Fibroblast of lung (primary cell): ENCODE measurements at regions not wholly inside any gene's neighbourhood (a gene's known extent, or its start where the extent isn't known, plus 50 kb on each side); places are given as distances from the start of the nearest gene placed in this dataset.
A peak's percentile ranks its signal among the peaks of the same experiment; 100 is the strongest.
"Not testable (repeated sequence)": the region's sequence is repeated elsewhere in the genome, so short reads cannot be mapped to it uniquely, and the experiment has no call there.

ENCODE experiments used
- DNase-seq, 2 donors: peaks; one replicate each; pipeline versions ENCODE4 v3.0.0 to v3.0.0-alpha.2; 2010; ENCODE audit warnings: low read depth in 2 of 2
- H2AFZ ChIP-seq: 2 replicates; pipeline ENCODE4 v1.5.1; 2012; ENCODE audit warnings: low read length, control low read depth, inconsistent platforms
- H3K27ac ChIP-seq: 2 replicates; pipeline ENCODE4 v1.5.1; 2011; ENCODE audit warnings: low read length, control low read depth; ENCODE audit not compliant: insufficient read depth
- H3K27me3 ChIP-seq: 2 replicates; pipeline ENCODE4 v1.5.1; 2011; ENCODE audit warnings: mild to moderate bottlenecking, low read length; ENCODE audit not compliant: control insufficient read depth, insufficient read depth
- H3K36me3 ChIP-seq: 2 replicates; pipeline ENCODE4 v1.5.1; 2011; ENCODE audit warnings: low read length; ENCODE audit not compliant: control insufficient read depth, insufficient read depth
- H3K4me1 ChIP-seq: 2 replicates; pipeline ENCODE4 v1.5.1; 2011; ENCODE audit warnings: low read length; ENCODE audit not compliant: control insufficient read depth, insufficient read depth; ENCODE audit errors: extremely low read depth
- H3K4me2 ChIP-seq: 2 replicates; pipeline ENCODE4 v1.5.1; 2011; ENCODE audit warnings: low read length, control low read depth; ENCODE audit not compliant: insufficient read depth; ENCODE audit errors: extremely low read depth
- H3K4me3 ChIP-seq, 4 experiments: fragments of 200-600 bp in 1 of 4; sonication (generic) in 1 of 4; replicated peaks in 1 of 4; 2 replicates each; pipeline ENCODE4 v1.5.1; 2011 to 2016; ENCODE audit warnings: low read length in 4 of 4, low read depth in 3 of 4, mild to moderate bottlenecking in 3 of 4, control low read depth in 2 of 4, inconsistent platforms in 1 of 4, mixed read lengths in 1 of 4; ENCODE audit not compliant: insufficient read depth in 1 of 4; ENCODE audit errors: control extremely low read depth in 1 of 4
- H3K79me2 ChIP-seq: 2 replicates; pipeline ENCODE4 v1.5.1; 2012; ENCODE audit warnings: mild to moderate bottlenecking, low read length, inconsistent platforms; ENCODE audit not compliant: control insufficient read depth, insufficient read depth
- H3K9ac ChIP-seq: 2 replicates; pipeline ENCODE4 v1.5.1; 2011; ENCODE audit warnings: mild to moderate bottlenecking, low read length, control low read depth; ENCODE audit not compliant: insufficient read depth
- H3K9me3 ChIP-seq: 2 replicates; pipeline ENCODE4 v1.5.1; 2012; ENCODE audit warnings: low read depth, low read length; ENCODE audit not compliant: control insufficient read depth, insufficient read depth
- H4K20me1 ChIP-seq: 2 replicates; pipeline ENCODE4 v1.5.1; 2011; ENCODE audit warnings: low read length; ENCODE audit not compliant: control insufficient read depth, insufficient read depth; ENCODE audit errors: extremely low read depth
- EZH2 ChIP-seq: IDR thresholded peaks from 2 replicates; pipeline ENCODE4 v1.5.1; 2012; ENCODE audit warnings: low read length, control low read depth, mild to moderate bottlenecking; ENCODE audit errors: missing control alignments
- TF ChIP-seq, protein P1 (sequence below), 2 donors: IDR thresholded peaks in 1 of 2; conservative IDR thresholded peaks in 1 of 2; 1 replicate in 1 of 2; 2 replicates in 1 of 2; pipeline ENCODE4 v1.5.1; 2011 to 2012; ENCODE audit warnings: low read length in 2 of 2, control low read depth in 1 of 2, inconsistent platforms in 1 of 2, low read depth in 1 of 2, mild to moderate bottlenecking in 1 of 2

GRCh38 chr1:90821152-90821787, 104.2 kb upstream of the BARHL2 start:
- peak in 1 of 2 donors; percentile 4 for DNase-seq
- no peak overlapping the region for H3K27ac ChIP-seq
- no peaks in the 10 kb centered on the region for H3K79me2 ChIP-seq

GRCh38 chr1:90820745-90821144, 103.6 kb upstream of the BARHL2 start:
- no peak overlapping the region for H2AFZ ChIP-seq
- H4K20me1 ChIP-seq: no peaks in the 10 kb centered on the region
- TF ChIP-seq EZH2: no peak
- TF ChIP-seq, protein P1, sequence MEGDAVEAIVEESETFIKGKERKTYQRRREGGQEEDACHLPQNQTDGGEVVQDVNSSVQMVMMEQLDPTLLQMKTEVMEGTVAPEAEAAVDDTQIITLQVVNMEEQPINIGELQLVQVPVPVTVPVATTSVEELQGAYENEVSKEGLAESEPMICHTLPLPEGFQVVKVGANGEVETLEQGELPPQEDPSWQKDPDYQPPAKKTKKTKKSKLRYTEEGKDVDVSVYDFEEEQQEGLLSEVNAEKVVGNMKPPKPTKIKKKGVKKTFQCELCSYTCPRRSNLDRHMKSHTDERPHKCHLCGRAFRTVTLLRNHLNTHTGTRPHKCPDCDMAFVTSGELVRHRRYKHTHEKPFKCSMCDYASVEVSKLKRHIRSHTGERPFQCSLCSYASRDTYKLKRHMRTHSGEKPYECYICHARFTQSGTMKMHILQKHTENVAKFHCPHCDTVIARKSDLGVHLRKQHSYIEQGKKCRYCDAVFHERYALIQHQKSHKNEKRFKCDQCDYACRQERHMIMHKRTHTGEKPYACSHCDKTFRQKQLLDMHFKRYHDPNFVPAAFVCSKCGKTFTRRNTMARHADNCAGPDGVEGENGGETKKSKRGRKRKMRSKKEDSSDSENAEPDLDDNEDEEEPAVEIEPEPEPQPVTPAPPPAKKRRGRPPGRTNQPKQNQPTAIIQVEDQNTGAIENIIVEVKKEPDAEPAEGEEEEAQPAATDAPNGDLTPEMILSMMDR (conservative IDR thresholded peaks at IDR 0.05 in 1 of 2, IDR thresholded peaks at IDR 0.05 in 1 of 2; ENCODE audit: low read depth in 1 of 2, low read length in 2 of 2): no peak
- no peaks in the 10 kb centered on the region for H3K4me1 ChIP-seq
- no peak overlapping the region for H3K4me3 ChIP-seq
- H3K27me3 ChIP-seq: no peaks in the 10 kb centered on the region
- H3K27ac ChIP-seq: no peak overlapping the region
- H3K36me3 ChIP-seq: no peaks in the 10 kb centered on the region
- no peak overlapping the region for H3K4me2 ChIP-seq
- no peaks in the 10 kb centered on the region for H3K79me2 ChIP-seq
- no peak overlapping the region for H3K9ac ChIP-seq
- no peaks in the 10 kb centered on the region for H3K9me3 ChIP-seq
- DNase-seq: no peak

More at GRCh38 chr1:90821152-90821787, 104.2 kb upstream of the BARHL2 start:
- H3K27me3 ChIP-seq: no peaks in the 10 kb centered on the region
- H3K9me3 ChIP-seq: no peaks in the 10 kb centered on the region
- H4K20me1 ChIP-seq: no peaks in the 10 kb centered on the region
- no peak overlapping the region for H2AFZ ChIP-seq
- no peaks in the 10 kb centered on the region for H3K36me3 ChIP-seq
- no peak for TF ChIP-seq EZH2
- TF ChIP-seq, protein P1 (conservative IDR thresholded peaks at IDR 0.05 in 1 of 2, IDR thresholded peaks at IDR 0.05 in 1 of 2; ENCODE audit: low read depth in 1 of 2, low read length in 2 of 2): no peak
- no peaks in the 10 kb centered on the region for H3K4me1 ChIP-seq
- H3K4me2 ChIP-seq: no peak overlapping the region
- H3K9ac ChIP-seq: no peak overlapping the region
- H3K4me3 ChIP-seq: no peak overlapping the region

GRCh38 chr1:90817399-90817798, 100.3 kb upstream of the BARHL2 start:
- Histone ChIP-seq H3K4me2 (no peak overlapping the region), H3K27me3 (no peaks in the 10 kb centered on the region), H3K4me3 (no peak overlapping the region), H2AFZ (no peak overlapping the region), H3K9me3 (no peaks in the 10 kb centered on the region), H4K20me1 (no peaks in the 10 kb centered on the region), H3K27ac (no peak overlapping the region), H3K9ac (no peak overlapping the region), H3K79me2 (no peaks in the 10 kb centered on the region), H3K4me1 (no peaks in the 10 kb centered on the region), H3K36me3 (no peaks in the 10 kb centered on the region)
- no peak for DNase-seq
- TF ChIP-seq EZH2: no peak
- TF ChIP-seq, protein P1 (conservative IDR thresholded peaks at IDR 0.05 in 1 of 2, IDR thresholded peaks at IDR 0.05 in 1 of 2; ENCODE audit: low read depth in 1 of 2, low read length in 2 of 2): no peak

- not testable (repeated sequence) for H2AFZ ChIP-seq, H3K9ac ChIP-seq, H3K4me2 ChIP-seq, H4K20me1 ChIP-seq, DNase-seq, H3K4me3 ChIP-seq, H3K79me2 ChIP-seq, H3K27ac ChIP-seq, H3K36me3 ChIP-seq, H3K9me3 ChIP-seq, H3K4me1 ChIP-seq, H3K27me3 ChIP-seq
Measured at GRCh38 chr1:90812237-90812636, 95.1 kb upstream of the BARHL2 start.

DNA sequence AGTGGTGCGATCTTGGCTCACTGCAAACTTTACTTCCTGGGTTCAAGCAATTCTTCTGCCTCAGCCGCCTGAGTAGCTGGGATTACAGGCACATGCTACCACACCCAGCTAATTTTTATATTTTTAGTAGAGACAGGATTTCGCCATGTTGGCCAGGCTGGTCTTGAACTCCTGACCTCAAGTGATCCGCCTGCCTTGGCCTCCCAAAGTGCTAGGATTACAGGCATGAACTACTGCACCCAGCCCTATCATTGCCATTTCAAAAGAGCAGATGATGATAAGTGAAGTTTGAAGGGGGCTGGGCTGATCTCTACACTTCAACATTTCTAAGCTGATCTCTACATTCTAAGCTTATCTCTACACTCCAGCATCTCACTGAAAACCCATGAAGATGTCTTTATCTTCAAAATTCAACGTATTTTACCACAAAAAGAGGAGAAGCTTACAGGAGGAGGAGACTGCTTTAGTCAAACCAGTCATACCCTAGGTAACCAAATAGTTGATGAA, 94.4 kb upstream of the BARHL2 start:
- H3K27ac ChIP-seq, DNase-seq, H3K4me3 ChIP-seq, H3K9me3 ChIP-seq, H3K36me3 ChIP-seq, H3K27me3 ChIP-seq, H3K4me2 ChIP-seq, H2AFZ ChIP-seq, H4K20me1 ChIP-seq, H3K4me1 ChIP-seq, H3K79me2 ChIP-seq, H3K9ac ChIP-seq: not testable (repeated sequence)
